GM12878 (cell line): ENCODE measurements at regions not wholly inside any gene's neighbourhood (a gene's known extent, or its start where the extent isn't known, plus 50 kb on each side); places are given as distances from the start of the nearest gene placed in this dataset.

ENCODE experiments used
- ATAC-seq: fragments of 200-7000 bp; cut with Tn5 transposase; 3 replicates; pipeline ENCODE4 v1.9.1; 2020; ENCODE audit warnings: mild to moderate bottlenecking, moderate library complexity
- BruUV-seq: library from RNA; stranded (reverse); fragments of 400-500 nt; replicated peaks from 2 replicates; lab custom pipeline; 2021; lab: Mats Ljungman, UMichigan
- CTCF ChIA-PET: fragments of 300-600 bp; sonication (Branson Sonifier 250); formaldehyde crosslinking; extraction: SDS; loops from one replicate; lab custom pipeline; 2021; ENCODE audit warnings: inconsistent platforms; lab: Yijun Ruan, JAX
- POLR2A ChIA-PET: fragments of 350-600 bp; formaldehyde crosslinking; extraction: SDS; loops from one replicate; lab custom pipeline; 2021; ENCODE audit warnings: inconsistent platforms; lab: Charles Lee
- RAD21 ChIA-PET: fragments of 300-600 bp; sonication (Branson Sonifier 250); formaldehyde crosslinking; loops from one replicate; lab custom pipeline; 2023; ENCODE audit warnings: antibody characterized with exemption; ENCODE audit not compliant: unreplicated experiment; lab: Charles Lee
- SMC1A ChIA-PET: fragments of 300-600 bp; sonication (Branson Sonifier 250); formaldehyde crosslinking; loops from one replicate; lab custom pipeline; 2023; ENCODE audit not compliant: unreplicated experiment, uncharacterized antibody; lab: Charles Lee
- DNase-seq: peaks from one replicate; pipeline ENCODE4 v3.0.0-alpha.2; 2011; ENCODE audit warnings: low read depth, low spot score
- FAIRE-seq: peaks from 3 replicates; lab custom pipeline; 2011; peaks lifted over from hg19 to GRCh38; lab: Jason Lieb, UNC
- H2AFZ ChIP-seq: 2 replicates; pipeline ENCODE4 v1.6.0; 2011; ENCODE audit warnings: low read depth, low read length, control low read depth; ENCODE audit not compliant: control insufficient read depth
- H3K27ac ChIP-seq: 2 replicates; pipeline ENCODE4 v1.5.1; 2011; ENCODE audit warnings: control low read depth; ENCODE audit not compliant: control insufficient read depth, insufficient read depth
- H3K27me3 ChIP-seq, 2 experiments: replicated peaks in 1 of 2; 2 replicates each; pipeline versions ENCODE4 v1.6.0 to v1.6.1; 2011; ENCODE audit warnings: low read length in 1 of 2; ENCODE audit not compliant: control insufficient read depth in 2 of 2, insufficient read depth in 2 of 2
- H3K36me3 ChIP-seq, 2 experiments: 2 replicates each; pipeline ENCODE4 v1.5.1; 2011; ENCODE audit warnings: low read length in 1 of 2; ENCODE audit not compliant: control insufficient read depth in 2 of 2, insufficient read depth in 2 of 2
- H3K4me1 ChIP-seq: 2 replicates; pipeline ENCODE4 v1.6.1; 2011; ENCODE audit warnings: mild to moderate bottlenecking, low read length, moderate library complexity, mixed read lengths; ENCODE audit not compliant: control insufficient read depth, insufficient read depth
- H3K4me2 ChIP-seq: 2 replicates; pipeline ENCODE4 v1.6.0; 2011; ENCODE audit warnings: control low read depth; ENCODE audit not compliant: control insufficient read depth, insufficient read depth
- H3K4me3 ChIP-seq: fragments of 200-600 bp; sonication (generic); 2 replicates; pipeline ENCODE4 v1.5.1; 2016
- H3K79me2 ChIP-seq: 2 replicates; pipeline ENCODE4 v1.6.0; 2011; ENCODE audit warnings: low read length; ENCODE audit not compliant: control insufficient read depth, insufficient read depth
- H3K9ac ChIP-seq: 2 replicates; pipeline ENCODE4 v1.8.0; 2011; ENCODE audit warnings: low read length, control low read depth, mixed read lengths; ENCODE audit not compliant: control insufficient read depth, insufficient read depth
- H3K9me3 ChIP-seq: replicated peaks from 3 replicates; pipeline ENCODE4 v1.5.1; 2011; ENCODE audit warnings: mild to moderate bottlenecking, low read length; ENCODE audit not compliant: control insufficient read depth, insufficient read depth
- H4K20me1 ChIP-seq: 2 replicates; pipeline ENCODE4 v1.6.0; 2011; ENCODE audit not compliant: control insufficient read depth, insufficient read depth
- BCL11A ChIP-seq: IDR thresholded peaks from 2 replicates; pipeline ENCODE4 v1.6.1; 2011; ENCODE audit warnings: low read depth, low read length
- CHD2 ChIP-seq: IDR thresholded peaks from 2 replicates; pipeline ENCODE4 v1.6.1; 2011; ENCODE audit warnings: low read depth, low read length, improper control_type of control experiment, borderline replicate concordance
- EGR1 ChIP-seq, 2 experiments: IDR thresholded peaks; 1 replicate in 1 of 2; 2 replicates in 1 of 2; pipeline ENCODE4 v1.6.1; 2011 to 2012; ENCODE audit warnings: low read depth in 2 of 2, low read length in 2 of 2, borderline replicate concordance in 1 of 2, mild to moderate bottlenecking in 1 of 2, moderate library complexity in 1 of 2
- FOXK2 ChIP-seq: fragments of 450-650 bp; IDR thresholded peaks from 2 replicates; pipeline ENCODE4 v1.6.1; 2017; ENCODE audit warnings: mild to moderate bottlenecking, moderate library complexity
- MXI1 ChIP-seq: fragments of 150-350 bp; IDR thresholded peaks from 2 replicates; pipeline ENCODE4 v1.6.1; 2011; ENCODE audit warnings: low read depth, mild to moderate bottlenecking, inconsistent platforms, low read length, improper control_type of control experiment
- NFYA ChIP-seq: IDR thresholded peaks from 2 replicates; pipeline ENCODE4 v1.6.1; 2011; ENCODE audit warnings: low read depth, mild to moderate bottlenecking, low read length, improper control_type of control experiment, borderline replicate concordance
- PAX5 ChIP-seq: IDR thresholded peaks from 2 replicates; pipeline ENCODE4 v1.6.1; 2011; ENCODE audit warnings: low read depth, low read length, borderline replicate concordance
- POLR2A ChIP-seq: IDR thresholded peaks from 2 replicates; pipeline ENCODE4 v1.6.1; 2011; ENCODE audit warnings: low read depth, mild to moderate bottlenecking, low read length
- POU2F2 ChIP-seq: IDR thresholded peaks from 3 replicates; pipeline ENCODE4 v1.6.1; 2011; ENCODE audit warnings: low read depth, mild to moderate bottlenecking, low read length, borderline replicate concordance
- RB1 ChIP-seq: fragments of 450-650 bp; formaldehyde crosslinking; IDR thresholded peaks from 2 replicates; pipeline ENCODE4 v1.6.1; 2017; ENCODE audit warnings: mild to moderate bottlenecking, borderline replicate concordance
- SMC3 ChIP-seq: IDR thresholded peaks from 2 replicates; pipeline ENCODE4 v1.6.1; 2011; ENCODE audit warnings: low read length, improper control_type of control experiment, borderline replicate concordance
- STAT3 ChIP-seq: IDR thresholded peaks from 2 replicates; pipeline ENCODE4 v1.6.1; 2011; ENCODE audit warnings: low read depth, low read length, improper control_type of control experiment
- WGBS: methylation state at CpG from one replicate; pipeline ENCODE4 v1.1.6; 2016; ENCODE audit warnings: low lambda C conversion rate; ENCODE audit not compliant: insufficient replicate concordance, insufficient coverage; ENCODE audit errors: missing lambda C conversion rate; 5-methylcytosine and 5-hydroxymethylcytosine counted together
- in situ Hi-C: fragments of 300-500 bp; cut with MboI; formaldehyde crosslinking; loops from 9 replicates; pipeline ENCODE4 v1.14.3; 2018; ENCODE audit warnings: mixed read lengths
- intact Hi-C: fragments of 100-400 bp; cut with micrococcal nuclease; formaldehyde crosslinking; loops from one replicate; pipeline ENCODE4 v1.14.2; 2022; ENCODE audit not compliant: unreplicated experiment
- TF ChIP-seq, protein P1 (sequence below): fragments of 450-650 bp; IDR thresholded peaks from 2 replicates; pipeline ENCODE4 v1.6.1; 2017; ENCODE audit warnings: mild to moderate bottlenecking, moderate library complexity
- TF ChIP-seq, protein P2 (sequence below): fragments of 450-650 bp; IDR thresholded peaks from 2 replicates; pipeline ENCODE4 v1.6.1; 2016; ENCODE audit warnings: mild to moderate bottlenecking
- TF ChIP-seq, protein P3 (sequence below): fragments of 450-650 bp; IDR thresholded peaks from 2 replicates; pipeline ENCODE4 v1.6.1; 2017; ENCODE audit warnings: mild to moderate bottlenecking, low read depth, inconsistent platforms; ENCODE audit not compliant: poor library complexity, severe bottlenecking
- TF ChIP-seq, protein P4 (sequence below): IDR thresholded peaks from 2 replicates; pipeline ENCODE4 v1.6.1; 2011; ENCODE audit warnings: borderline replicate concordance, low read depth, mild to moderate bottlenecking, moderate library complexity, low read length; ENCODE audit not compliant: insufficient read depth, poor library complexity, severe bottlenecking

DNA sequence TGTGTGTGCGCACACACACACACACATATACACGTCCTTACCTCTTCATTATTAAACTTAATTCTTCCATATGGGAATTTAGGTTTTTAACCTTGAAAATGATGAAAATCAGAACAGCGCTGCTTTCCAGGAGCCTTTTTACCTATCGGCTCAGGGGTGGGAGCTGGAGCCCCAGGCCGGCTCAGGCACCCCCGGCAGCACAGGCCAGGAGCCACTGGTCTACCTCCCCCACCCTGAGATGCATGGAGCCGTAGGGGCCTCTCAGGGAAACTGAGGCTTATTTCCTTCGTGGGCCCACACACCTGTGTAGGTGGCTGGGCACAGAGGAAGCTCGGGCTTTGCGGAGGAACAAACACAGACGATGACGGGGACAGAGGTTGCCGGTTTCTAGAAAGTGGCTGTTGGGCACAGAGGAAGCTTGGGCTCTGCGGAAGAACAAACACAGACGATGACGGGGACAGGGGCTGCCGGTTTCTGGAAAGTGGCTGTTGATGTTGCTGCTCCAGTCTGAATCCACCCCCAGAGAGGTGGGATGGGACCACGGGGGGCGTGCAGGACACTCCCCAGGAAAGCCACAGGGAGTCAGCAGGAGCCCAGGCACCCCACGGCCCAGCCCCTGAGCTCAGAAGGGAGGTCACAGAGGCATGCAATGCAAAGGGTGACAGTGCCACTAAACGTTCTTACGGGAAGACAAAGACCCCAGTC is 149.4 kb downstream of the BRD1 start:
- no peak overlapping the region for H3K4me2 ChIP-seq
- POLR2A ChIA-PET, result no interaction called here
- no peak for TF ChIP-seq NFYA
- TF ChIP-seq PAX5, result no peak
- TF ChIP-seq FOXK2, result no peak
- TF ChIP-seq, protein P1, sequence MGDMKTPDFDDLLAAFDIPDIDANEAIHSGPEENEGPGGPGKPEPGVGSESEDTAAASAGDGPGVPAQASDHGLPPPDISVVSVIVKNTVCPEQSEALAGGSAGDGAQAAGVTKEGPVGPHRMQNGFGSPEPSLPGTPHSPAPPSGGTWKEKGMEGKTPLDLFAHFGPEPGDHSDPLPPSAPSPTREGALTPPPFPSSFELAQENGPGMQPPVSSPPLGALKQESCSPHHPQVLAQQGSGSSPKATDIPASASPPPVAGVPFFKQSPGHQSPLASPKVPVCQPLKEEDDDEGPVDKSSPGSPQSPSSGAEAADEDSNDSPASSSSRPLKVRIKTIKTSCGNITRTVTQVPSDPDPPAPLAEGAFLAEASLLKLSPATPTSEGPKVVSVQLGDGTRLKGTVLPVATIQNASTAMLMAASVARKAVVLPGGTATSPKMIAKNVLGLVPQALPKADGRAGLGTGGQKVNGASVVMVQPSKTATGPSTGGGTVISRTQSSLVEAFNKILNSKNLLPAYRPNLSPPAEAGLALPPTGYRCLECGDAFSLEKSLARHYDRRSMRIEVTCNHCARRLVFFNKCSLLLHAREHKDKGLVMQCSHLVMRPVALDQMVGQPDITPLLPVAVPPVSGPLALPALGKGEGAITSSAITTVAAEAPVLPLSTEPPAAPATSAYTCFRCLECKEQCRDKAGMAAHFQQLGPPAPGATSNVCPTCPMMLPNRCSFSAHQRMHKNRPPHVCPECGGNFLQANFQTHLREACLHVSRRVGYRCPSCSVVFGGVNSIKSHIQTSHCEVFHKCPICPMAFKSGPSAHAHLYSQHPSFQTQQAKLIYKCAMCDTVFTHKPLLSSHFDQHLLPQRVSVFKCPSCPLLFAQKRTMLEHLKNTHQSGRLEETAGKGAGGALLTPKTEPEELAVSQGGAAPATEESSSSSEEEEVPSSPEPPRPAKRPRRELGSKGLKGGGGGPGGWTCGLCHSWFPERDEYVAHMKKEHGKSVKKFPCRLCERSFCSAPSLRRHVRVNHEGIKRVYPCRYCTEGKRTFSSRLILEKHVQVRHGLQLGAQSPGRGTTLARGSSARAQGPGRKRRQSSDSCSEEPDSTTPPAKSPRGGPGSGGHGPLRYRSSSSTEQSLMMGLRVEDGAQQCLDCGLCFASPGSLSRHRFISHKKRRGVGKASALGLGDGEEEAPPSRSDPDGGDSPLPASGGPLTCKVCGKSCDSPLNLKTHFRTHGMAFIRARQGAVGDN, result no peak
- TF ChIP-seq RB1, result no peak
- TF ChIP-seq, protein P2, sequence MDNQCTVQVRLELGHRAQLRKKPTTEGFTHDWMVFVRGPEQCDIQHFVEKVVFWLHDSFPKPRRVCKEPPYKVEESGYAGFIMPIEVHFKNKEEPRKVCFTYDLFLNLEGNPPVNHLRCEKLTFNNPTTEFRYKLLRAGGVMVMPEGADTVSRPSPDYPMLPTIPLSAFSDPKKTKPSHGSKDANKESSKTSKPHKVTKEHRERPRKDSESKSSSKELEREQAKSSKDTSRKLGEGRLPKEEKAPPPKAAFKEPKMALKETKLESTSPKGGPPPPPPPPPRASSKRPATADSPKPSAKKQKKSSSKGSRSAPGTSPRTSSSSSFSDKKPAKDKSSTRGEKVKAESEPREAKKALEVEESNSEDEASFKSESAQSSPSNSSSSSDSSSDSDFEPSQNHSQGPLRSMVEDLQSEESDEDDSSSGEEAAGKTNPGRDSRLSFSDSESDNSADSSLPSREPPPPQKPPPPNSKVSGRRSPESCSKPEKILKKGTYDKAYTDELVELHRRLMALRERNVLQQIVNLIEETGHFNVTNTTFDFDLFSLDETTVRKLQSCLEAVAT, result no peak
- no peak for TF ChIP-seq CHD2
- no peak for TF ChIP-seq POU2F2
- TF ChIP-seq SMC3, result no peak
- TF ChIP-seq MXI1, result no peak
- no peak for TF ChIP-seq POLR2A
- no peak for TF ChIP-seq BCL11A
- no peak for TF ChIP-seq EGR1 (IDR thresholded peaks at IDR 0.05; ENCODE audit: borderline replicate concordance in 1 of 2, low read depth in 2 of 2, low read length in 2 of 2)
- TF ChIP-seq, protein P3, sequence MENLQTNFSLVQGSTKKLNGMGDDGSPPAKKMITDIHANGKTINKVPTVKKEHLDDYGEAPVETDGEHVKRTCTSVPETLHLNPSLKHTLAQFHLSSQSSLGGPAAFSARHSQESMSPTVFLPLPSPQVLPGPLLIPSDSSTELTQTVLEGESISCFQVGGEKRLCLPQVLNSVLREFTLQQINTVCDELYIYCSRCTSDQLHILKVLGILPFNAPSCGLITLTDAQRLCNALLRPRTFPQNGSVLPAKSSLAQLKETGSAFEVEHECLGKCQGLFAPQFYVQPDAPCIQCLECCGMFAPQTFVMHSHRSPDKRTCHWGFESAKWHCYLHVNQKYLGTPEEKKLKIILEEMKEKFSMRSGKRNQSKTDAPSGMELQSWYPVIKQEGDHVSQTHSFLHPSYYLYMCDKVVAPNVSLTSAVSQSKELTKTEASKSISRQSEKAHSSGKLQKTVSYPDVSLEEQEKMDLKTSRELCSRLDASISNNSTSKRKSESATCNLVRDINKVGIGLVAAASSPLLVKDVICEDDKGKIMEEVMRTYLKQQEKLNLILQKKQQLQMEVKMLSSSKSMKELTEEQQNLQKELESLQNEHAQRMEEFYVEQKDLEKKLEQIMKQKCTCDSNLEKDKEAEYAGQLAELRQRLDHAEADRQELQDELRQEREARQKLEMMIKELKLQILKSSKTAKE, result no peak
- TF ChIP-seq STAT3, result no peak
- TF ChIP-seq, protein P4, sequence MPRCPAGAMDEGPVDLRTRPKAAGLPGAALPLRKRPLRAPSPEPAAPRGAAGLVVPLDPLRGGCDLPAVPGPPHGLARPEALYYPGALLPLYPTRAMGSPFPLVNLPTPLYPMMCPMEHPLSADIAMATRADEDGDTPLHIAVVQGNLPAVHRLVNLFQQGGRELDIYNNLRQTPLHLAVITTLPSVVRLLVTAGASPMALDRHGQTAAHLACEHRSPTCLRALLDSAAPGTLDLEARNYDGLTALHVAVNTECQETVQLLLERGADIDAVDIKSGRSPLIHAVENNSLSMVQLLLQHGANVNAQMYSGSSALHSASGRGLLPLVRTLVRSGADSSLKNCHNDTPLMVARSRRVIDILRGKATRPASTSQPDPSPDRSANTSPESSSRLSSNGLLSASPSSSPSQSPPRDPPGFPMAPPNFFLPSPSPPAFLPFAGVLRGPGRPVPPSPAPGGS, result no peak
- TF ChIP-seq, all 136 proteins: peak for 0
- Histone ChIP-seq H3K9ac (no peak overlapping the region), H3K4me3 (no peak overlapping the region), H2AFZ (no peak overlapping the region), H4K20me1 (no peaks in the 10 kb centered on the region), H3K36me3 (no peaks in the 10 kb centered on the region), H3K27me3 (no peaks in the 10 kb centered on the region), H3K79me2 (no peaks in the 10 kb centered on the region), H3K9me3 (no peaks in the 10 kb centered on the region), H3K4me1 (no peaks in the 10 kb centered on the region), H3K27ac (no peak overlapping the region)
- ATAC-seq (no peak), FAIRE-seq (no peak), DNase-seq (no peak)
- ChIA-PET SMC1A (interaction anchor here (0.6 kb wide), 1 partner anchor 529 kb away, joined by 3 read pairs; no protein-coding TSS in a partner anchor), CTCF (no interaction called here), RAD21 (no interaction called here)
- WGBS, result 24% methylated on average over 22 of the region's 22 CpGs
- in situ Hi-C loops, result no loop called here
- no TSS peak for BruUV-seq
- intact Hi-C loops, result no loop called here
